Hematopoietic multipotent progenitor cell treated with erythropoietin and hydrocortisone succinate and interleukin-3 and kit ligand, for 15 days (in vitro differentiated cells): ENCODE measurements at regions not wholly inside any gene's neighbourhood (a gene's known extent, or its start where the extent isn't known, plus 50 kb on each side); places are given as distances from the start of the nearest gene placed in this dataset.

Experiments used
- DNase-seq: peaks from one replicate; pipeline ENCODE4 v3.0.0-alpha.2; 2015; ENCODE audit warnings: low spot score

GRCh38 chr5:56545016-56545415 lies 270.3 kb upstream of the MAP3K1 start:
- DNase-seq, result no peak

GRCh38 chr5:56543441-56544388 lies 271.6 kb upstream of the MAP3K1 start:
- no peak for DNase-seq

GRCh38 chr5:56540266-56540665 lies 275.1 kb upstream of the MAP3K1 start:
- no peak for DNase-seq

- DNase-seq, result no peak
These were observed 276.8 kb upstream of the MAP3K1 start for GRCh38 chr5:56538580-56538979.

GRCh38 chr5:56535347-56535746 lies 280.0 kb upstream of the MAP3K1 start:
- DNase-seq, result no peak

GRCh38 chr5:56534102-56534829 lies 281.1 kb upstream of the MAP3K1 start:
- DNase-seq, result no peak

- no peak for DNase-seq
These were observed 282.9 kb upstream of the MAP3K1 start for GRCh38 chr5:56532466-56532865.

- no peak for DNase-seq
These were observed 284.7 kb upstream of the MAP3K1 start for GRCh38 chr5:56530626-56531138.

- no peak for DNase-seq
These were observed 285.5 kb upstream of the MAP3K1 start for GRCh38 chr5:56529666-56530430.

- DNase-seq, result no peak
These were observed 288.2 kb upstream of the MAP3K1 start for GRCh38 chr5:56527174-56527573.

- DNase-seq, result no peak
These were observed 290.2 kb upstream of the MAP3K1 start for GRCh38 chr5:56525113-56525512.

GRCh38 chr5:56523790-56524575 lies 290.9 kb upstream of the ANKRD55 start:
- DNase-seq, result no peak

- no peak for DNase-seq
These were observed 289.8 kb upstream of the ANKRD55 start for GRCh38 chr5:56522960-56523359.

- DNase-seq, result no peak
These were observed 289.0 kb upstream of the ANKRD55 start for GRCh38 chr5:56522169-56522568.

- DNase-seq, result no peak
These were observed 288.0 kb upstream of the ANKRD55 start for GRCh38 chr5:56520986-56521730.

GRCh38 chr5:56518820-56519219 lies 285.7 kb upstream of the ANKRD55 start:
- no peak for DNase-seq

GRCh38 chr5:56517011-56517416 lies 283.9 kb upstream of the ANKRD55 start:
- DNase-seq, result no peak

GRCh38 chr5:56516441-56516840 lies 283.3 kb upstream of the ANKRD55 start:
- DNase-seq, result no peak

GRCh38 chr5:56516035-56516434 lies 282.9 kb upstream of the ANKRD55 start:
- DNase-seq, result no peak

GRCh38 chr5:56515011-56515410 lies 281.9 kb upstream of the ANKRD55 start:
- no peak for DNase-seq

GRCh38 chr5:56514245-56514644 lies 281.1 kb upstream of the ANKRD55 start:
- no peak for DNase-seq
